Mesothelial cell of epicardium (in vitro differentiated cells): ENCODE measurements at regions not wholly inside any gene's neighbourhood (a gene's known extent, or its start where the extent isn't known, plus 50 kb on each side); places are given as distances from the start of the nearest gene placed in this dataset.

ENCODE experiments used
- DNase-seq, 2 experiments: peaks; one replicate each; pipeline ENCODE4 v3.0.0; 2021; ENCODE audit warnings: low spot score in 2 of 2; ENCODE audit not compliant: unreplicated experiment in 2 of 2
- H3K27ac Mint-ChIP-seq: 2 replicates; pipeline ENCODE4 v1.8.0; 2021; ENCODE audit warnings: mixed read lengths
- H3K27me3 Mint-ChIP-seq: 2 replicates; pipeline ENCODE4 v1.8.0; 2021; ENCODE audit warnings: low read depth, mixed read lengths
- H3K36me3 Mint-ChIP-seq: 2 replicates; pipeline ENCODE4 v1.8.0; 2021; ENCODE audit warnings: mixed read lengths
- H3K4me1 Mint-ChIP-seq: 2 replicates; pipeline ENCODE4 v1.8.0; 2021; ENCODE audit warnings: mixed read lengths
- H3K4me3 Mint-ChIP-seq: 2 replicates; pipeline ENCODE4 v1.8.0; 2021; ENCODE audit warnings: mild to moderate bottlenecking, moderate library complexity, mixed read lengths
- H3K9me3 Mint-ChIP-seq: 2 replicates; pipeline ENCODE4 v1.8.0; 2021; ENCODE audit warnings: mixed read lengths
- TF ChIP-seq, protein P1 (sequence below): fragments of 200-600 bp; sonication (generic); IDR thresholded peaks from one replicate; pipeline ENCODE4 v1.5.0; 2021; ENCODE audit warnings: antibody characterized with exemption; ENCODE audit not compliant: unreplicated experiment

DNA sequence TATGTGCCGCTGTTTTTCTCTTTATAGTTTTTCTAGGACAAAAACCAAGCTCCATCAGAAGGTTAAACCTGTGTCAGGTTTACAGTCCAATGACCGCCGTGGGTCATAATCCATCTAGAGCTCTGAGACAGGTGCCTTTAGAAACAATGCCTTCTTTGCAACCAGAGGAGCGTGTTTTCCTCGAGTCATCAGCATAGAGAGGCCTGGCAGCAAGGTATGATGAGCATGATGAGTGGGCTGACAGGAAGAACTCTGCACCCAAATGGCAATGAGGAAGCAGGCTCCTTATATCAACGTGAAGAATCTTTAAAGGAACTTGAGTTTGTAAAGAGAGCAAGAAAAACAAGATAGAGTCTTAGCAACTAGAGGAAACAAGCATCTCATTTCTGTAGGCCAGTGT, 60.5 kb upstream of the NUDT4 start:
- H3K27me3 Mint-ChIP-seq = no peaks in the 10 kb centered on the region
- DNase-seq = no peak
- TF ChIP-seq, protein P1, sequence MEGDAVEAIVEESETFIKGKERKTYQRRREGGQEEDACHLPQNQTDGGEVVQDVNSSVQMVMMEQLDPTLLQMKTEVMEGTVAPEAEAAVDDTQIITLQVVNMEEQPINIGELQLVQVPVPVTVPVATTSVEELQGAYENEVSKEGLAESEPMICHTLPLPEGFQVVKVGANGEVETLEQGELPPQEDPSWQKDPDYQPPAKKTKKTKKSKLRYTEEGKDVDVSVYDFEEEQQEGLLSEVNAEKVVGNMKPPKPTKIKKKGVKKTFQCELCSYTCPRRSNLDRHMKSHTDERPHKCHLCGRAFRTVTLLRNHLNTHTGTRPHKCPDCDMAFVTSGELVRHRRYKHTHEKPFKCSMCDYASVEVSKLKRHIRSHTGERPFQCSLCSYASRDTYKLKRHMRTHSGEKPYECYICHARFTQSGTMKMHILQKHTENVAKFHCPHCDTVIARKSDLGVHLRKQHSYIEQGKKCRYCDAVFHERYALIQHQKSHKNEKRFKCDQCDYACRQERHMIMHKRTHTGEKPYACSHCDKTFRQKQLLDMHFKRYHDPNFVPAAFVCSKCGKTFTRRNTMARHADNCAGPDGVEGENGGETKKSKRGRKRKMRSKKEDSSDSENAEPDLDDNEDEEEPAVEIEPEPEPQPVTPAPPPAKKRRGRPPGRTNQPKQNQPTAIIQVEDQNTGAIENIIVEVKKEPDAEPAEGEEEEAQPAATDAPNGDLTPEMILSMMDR = no peak
- no peaks in the 10 kb centered on the region for H3K36me3 Mint-ChIP-seq
- H3K4me3 Mint-ChIP-seq = no peak overlapping the region
- peak overlapping the region; percentile 35 for H3K27ac Mint-ChIP-seq
- peaks cover 36% of the 10 kb centered on the region for H3K4me1 Mint-ChIP-seq
- no peaks in the 10 kb centered on the region for H3K9me3 Mint-ChIP-seq

DNA sequence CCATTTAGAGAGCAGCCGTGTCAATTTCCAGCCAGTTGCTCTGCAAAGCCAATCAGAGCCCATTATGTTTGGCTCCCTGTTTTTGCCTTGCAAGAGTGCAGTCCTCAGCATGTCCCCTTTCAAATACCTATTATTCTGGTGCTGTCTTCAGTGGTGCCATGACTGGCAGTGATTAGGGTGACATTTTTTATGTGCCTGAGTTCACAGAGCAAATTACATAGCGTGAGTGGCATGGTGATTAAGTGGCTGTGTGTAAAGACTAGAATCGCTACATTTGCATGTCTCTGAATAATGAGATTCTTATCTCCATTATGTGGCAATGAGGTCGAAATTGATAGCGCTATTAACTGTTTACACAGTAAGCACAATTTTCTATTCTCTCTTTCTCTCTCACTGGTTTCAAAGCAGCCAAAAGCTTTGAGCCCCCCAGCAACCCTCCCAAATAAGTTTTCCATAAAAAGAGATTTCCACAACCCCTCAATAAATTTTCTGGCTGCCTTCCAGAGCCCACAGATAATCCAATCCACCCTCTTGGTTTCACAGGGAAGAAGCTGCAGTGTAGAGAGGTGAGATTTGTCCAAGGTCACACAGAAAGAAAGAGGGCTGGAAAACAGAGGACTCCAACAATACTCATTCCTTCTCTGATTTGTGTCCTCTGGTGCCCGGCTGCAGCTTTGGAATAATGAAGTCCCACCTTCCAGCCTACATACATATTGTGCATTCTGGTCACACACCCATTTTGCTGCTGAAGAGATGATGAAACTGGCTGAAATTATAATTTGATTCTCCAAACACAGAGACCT, 58.8 kb upstream of the NUDT4 start:
- no peak for DNase-seq
- H3K27ac Mint-ChIP-seq = peak overlapping the region; percentile 60
- H3K9me3 Mint-ChIP-seq = no peaks in the 10 kb centered on the region
- H3K4me3 Mint-ChIP-seq = no peak overlapping the region
- TF ChIP-seq, protein P1 = no peak
- peaks cover 36% of the 10 kb centered on the region for H3K4me1 Mint-ChIP-seq
- no peaks in the 10 kb centered on the region for H3K27me3 Mint-ChIP-seq
- H3K36me3 Mint-ChIP-seq = no peaks in the 10 kb centered on the region

DNA sequence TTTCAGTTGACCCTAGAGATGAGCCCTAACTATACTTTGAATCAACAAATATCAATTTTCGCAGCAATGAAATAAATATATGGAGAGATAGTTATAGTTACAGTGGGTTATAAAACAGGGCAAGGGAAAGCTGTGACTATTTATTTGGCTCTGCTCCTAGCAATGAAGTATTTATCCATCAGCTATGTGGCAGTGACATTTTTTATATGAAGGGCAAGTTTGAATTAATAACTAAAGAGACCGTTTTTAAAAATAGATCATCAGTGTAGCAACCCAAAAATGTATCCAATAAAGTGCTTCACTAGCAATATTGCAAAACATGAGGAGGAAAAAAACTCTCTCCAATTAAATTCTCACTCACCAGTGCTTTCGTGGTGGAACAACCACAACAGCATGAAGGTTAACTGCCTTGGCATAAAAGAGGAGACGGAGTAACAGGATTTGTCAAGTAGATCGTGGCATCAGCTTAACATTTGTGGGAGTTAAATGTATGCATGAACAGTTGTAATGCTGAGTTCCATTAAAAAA, 58.1 kb upstream of the NUDT4 start:
- TF ChIP-seq, protein P1 = no peak
- H3K36me3 Mint-ChIP-seq = no peaks in the 10 kb centered on the region
- H3K9me3 Mint-ChIP-seq = no peaks in the 10 kb centered on the region
- DNase-seq = no peak
- H3K4me1 Mint-ChIP-seq = peaks cover 34% of the 10 kb centered on the region
- no peaks in the 10 kb centered on the region for H3K27me3 Mint-ChIP-seq
- H3K4me3 Mint-ChIP-seq = no peak overlapping the region
- peak overlapping the region; percentile 60 for H3K27ac Mint-ChIP-seq

DNA sequence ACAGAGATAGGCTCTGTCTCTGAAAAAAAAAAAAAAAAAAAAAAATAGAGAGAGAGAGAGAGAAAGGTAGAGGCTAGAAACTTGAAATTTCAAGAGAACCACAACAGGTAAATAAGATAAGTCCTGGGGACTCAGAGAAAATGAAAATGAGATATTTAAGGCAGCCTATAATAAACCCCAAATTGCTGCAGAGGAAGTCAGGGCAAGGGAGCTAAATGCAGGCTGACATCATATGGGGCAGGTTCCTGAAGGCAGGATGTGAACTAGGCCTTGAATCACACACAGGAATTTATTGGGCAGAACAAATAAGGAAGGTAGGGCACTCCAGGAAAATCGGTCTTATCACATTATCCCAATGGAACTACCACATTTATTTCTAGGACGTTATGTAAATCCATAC, 54.9 kb upstream of the NUDT4 start:
- Mint-ChIP-seq H3K27ac (no peak overlapping the region), H3K4me3 (no peak overlapping the region), H3K9me3 (no peaks in the 10 kb centered on the region), H3K4me1 (peaks cover 19% of the 10 kb centered on the region), H3K36me3 (no peaks in the 10 kb centered on the region), H3K27me3 (no peaks in the 10 kb centered on the region)
- no peak for DNase-seq
- TF ChIP-seq, protein P1 = no peak

DNA sequence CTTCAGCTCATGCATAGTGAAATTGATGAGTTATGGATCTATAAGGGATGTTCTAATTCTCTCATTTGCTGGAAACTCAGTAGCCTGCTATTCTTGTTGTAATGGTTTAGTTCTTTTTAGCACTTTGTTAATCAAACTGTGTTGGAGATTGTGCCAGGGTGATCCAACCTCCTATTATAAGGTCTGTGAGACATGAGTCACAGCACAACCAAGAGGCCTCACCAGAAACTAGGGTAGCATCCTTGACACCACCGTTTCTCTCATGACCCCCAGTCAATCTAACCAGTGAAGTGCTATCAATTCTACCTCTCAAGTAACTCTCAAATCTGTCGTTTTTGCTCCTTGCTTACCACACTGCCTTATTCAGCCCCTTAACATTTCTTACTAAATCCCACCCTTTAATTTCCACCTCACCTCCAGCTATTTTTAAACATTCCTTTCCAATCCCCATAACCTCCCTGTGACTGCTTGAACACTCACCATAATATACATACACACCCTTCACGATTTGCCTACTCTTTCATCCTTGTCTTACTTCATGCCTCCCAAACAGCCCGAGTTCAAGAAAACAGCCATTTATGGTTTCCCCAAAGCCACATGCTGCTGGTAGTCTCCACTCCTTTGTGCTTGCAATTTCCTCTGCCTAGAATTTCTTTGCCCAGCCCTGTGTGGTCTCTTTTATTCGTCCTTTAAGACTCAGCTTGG, 53.9 kb upstream of the NUDT4 start:
- peaks cover 15% of the 10 kb centered on the region for H3K4me1 Mint-ChIP-seq
- no peak overlapping the region for H3K4me3 Mint-ChIP-seq
- no peaks in the 10 kb centered on the region for H3K27me3 Mint-ChIP-seq
- no peak overlapping the region for H3K27ac Mint-ChIP-seq
- DNase-seq = no peak
- no peaks in the 10 kb centered on the region for H3K9me3 Mint-ChIP-seq
- H3K36me3 Mint-ChIP-seq = no peaks in the 10 kb centered on the region
- TF ChIP-seq, protein P1 = no peak
